Glutamatergic neuron (in vitro differentiated cells): ENCODE measurements at regions not wholly inside any gene's neighbourhood (a gene's known extent, or its start where the extent isn't known, plus 50 kb on each side); places are given as distances from the start of the nearest gene placed in this dataset.

ENCODE experiments used
- DNase-seq: peaks from one replicate; pipeline ENCODE4 v3.0.0; 2022
- H3K27ac Mint-ChIP-seq: one replicate; pipeline ENCODE4 v1.8.0; 2020; ENCODE audit warnings: mild to moderate bottlenecking, mixed read lengths, inconsistent platforms; ENCODE audit not compliant: unreplicated experiment
- H3K27me3 Mint-ChIP-seq: one replicate; pipeline ENCODE4 v1.8.0; 2020; ENCODE audit warnings: mild to moderate bottlenecking, moderate library complexity, mixed read lengths, inconsistent platforms; ENCODE audit not compliant: unreplicated experiment
- H3K36me3 Mint-ChIP-seq: one replicate; pipeline ENCODE4 v1.8.0; 2020; ENCODE audit warnings: mild to moderate bottlenecking, mixed read lengths, inconsistent platforms; ENCODE audit not compliant: unreplicated experiment
- H3K4me1 Mint-ChIP-seq: one replicate; pipeline ENCODE4 v1.8.0; 2020; ENCODE audit warnings: mild to moderate bottlenecking, low read depth, mixed read lengths, inconsistent platforms; ENCODE audit not compliant: unreplicated experiment
- H3K4me3 Mint-ChIP-seq: one replicate; pipeline ENCODE4 v1.8.0; 2020; ENCODE audit warnings: mild to moderate bottlenecking, mixed read lengths, inconsistent platforms; ENCODE audit not compliant: unreplicated experiment
- H3K9me3 Mint-ChIP-seq: one replicate; pipeline ENCODE4 v1.8.0; 2020; ENCODE audit warnings: mild to moderate bottlenecking, moderate library complexity, mixed read lengths, inconsistent platforms; ENCODE audit not compliant: unreplicated experiment
- CTCF ChIP-seq: fragments of 200-600 bp; sonication (generic); IDR thresholded peaks from one replicate; pipeline ENCODE4 v1.5.0; 2021; ENCODE audit not compliant: partially characterized antibody, unreplicated experiment

DNA sequence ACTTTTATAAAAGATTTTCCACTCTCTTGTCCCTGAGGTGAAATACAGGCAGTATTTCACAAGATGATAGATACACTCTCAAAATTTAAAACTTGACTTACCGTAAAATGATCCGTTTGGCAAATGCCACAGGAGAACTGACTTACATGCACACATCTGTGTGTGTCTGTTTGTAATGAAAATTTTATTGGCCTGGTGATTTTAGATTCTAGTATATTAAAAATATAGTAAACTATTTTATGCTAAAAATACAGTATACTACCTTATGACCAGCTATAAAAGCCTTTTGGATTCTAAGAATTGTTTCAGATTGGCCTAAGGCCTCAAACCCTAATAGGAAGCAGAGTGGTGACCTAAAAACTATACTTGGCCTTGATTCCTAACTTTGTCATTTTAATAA, 362.7 kb downstream of the IPMK start:
- no peak for DNase-seq
- Mint-ChIP-seq H3K9me3 (peaks cover 4% of the 10 kb centered on the region), H3K27ac (peak overlapping the region; percentile 97), H3K36me3 (no peaks in the 10 kb centered on the region), H3K4me3 (no peak overlapping the region), H3K27me3 (peaks cover 5% of the 10 kb centered on the region), H3K4me1 (peaks cover 22% of the 10 kb centered on the region)
- no peak for TF ChIP-seq CTCF

DNA sequence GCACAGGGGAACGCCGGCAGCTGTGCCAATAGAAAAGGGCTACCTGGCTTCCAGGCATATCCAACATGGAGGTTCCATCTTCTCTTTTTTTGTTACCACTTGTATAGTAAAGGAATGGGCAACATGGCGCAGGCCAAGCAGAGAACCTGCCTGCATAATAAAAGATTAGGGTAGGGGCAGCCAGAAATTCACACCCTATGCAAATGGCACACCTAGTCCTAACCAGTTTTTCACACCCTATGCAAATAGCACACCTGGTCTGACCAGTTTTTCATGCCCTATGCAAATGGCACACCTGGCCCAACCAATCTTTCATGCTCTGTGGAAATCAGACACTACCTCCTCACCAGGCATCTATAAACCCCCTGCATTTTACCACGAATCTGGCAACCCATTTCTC, 369.5 kb downstream of the IPMK start:
- Mint-ChIP-seq H3K9me3 (no peaks in the 10 kb centered on the region), H3K4me1 (no peaks in the 10 kb centered on the region), H3K27me3 (no peaks in the 10 kb centered on the region), H3K36me3 (no peaks in the 10 kb centered on the region), H3K27ac (no peak overlapping the region), H3K4me3 (no peak overlapping the region)
- DNase-seq, result no peak
- no peak for TF ChIP-seq CTCF

DNA sequence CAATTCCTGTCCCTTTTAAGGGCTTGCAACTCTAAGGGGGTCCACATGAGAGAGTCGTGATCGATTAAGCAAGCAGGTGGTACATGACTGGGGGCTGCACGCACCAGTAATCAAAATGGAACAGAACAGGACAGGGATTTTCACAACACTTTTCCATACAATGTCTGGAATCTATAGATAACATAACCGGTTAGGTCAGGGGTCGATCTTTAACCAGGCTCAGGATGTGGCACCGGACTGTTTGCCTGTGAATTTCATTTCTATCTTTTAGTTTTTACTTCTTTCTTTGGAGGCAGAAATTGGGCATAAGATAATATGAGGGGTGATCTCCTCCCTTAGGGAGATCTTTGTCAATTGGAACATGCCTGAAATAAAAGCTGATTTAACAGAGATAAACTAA, 370.1 kb downstream of the IPMK start:
- H3K27me3 Mint-ChIP-seq, result no peaks in the 10 kb centered on the region
- no peaks in the 10 kb centered on the region for H3K4me1 Mint-ChIP-seq
- H3K9me3 Mint-ChIP-seq, result no peaks in the 10 kb centered on the region
- no peak overlapping the region for H3K27ac Mint-ChIP-seq
- no peak overlapping the region for H3K4me3 Mint-ChIP-seq
- TF ChIP-seq CTCF, result no peak
- no peak for DNase-seq
- no peaks in the 10 kb centered on the region for H3K36me3 Mint-ChIP-seq

GRCh38 chr10:57894361-57894760, 373.3 kb downstream of the IPMK start:
- TF ChIP-seq CTCF, result no peak

GRCh38 chr10:57891201-57892006, 376.3 kb downstream of the IPMK start:
- no peak overlapping the region for H3K27ac Mint-ChIP-seq
- H3K9me3 Mint-ChIP-seq, result no peaks in the 10 kb centered on the region
- no peaks in the 10 kb centered on the region for H3K4me1 Mint-ChIP-seq
- TF ChIP-seq CTCF, result no peak
- no peaks in the 10 kb centered on the region for H3K27me3 Mint-ChIP-seq
- no peak overlapping the region for H3K4me3 Mint-ChIP-seq
- H3K36me3 Mint-ChIP-seq, result no peaks in the 10 kb centered on the region
- DNase-seq, result no peak

More at GRCh38 chr10:57894361-57894760, 373.3 kb downstream of the IPMK start:
- Mint-ChIP-seq H3K27me3 (no peaks in the 10 kb centered on the region), H3K36me3 (no peaks in the 10 kb centered on the region), H3K27ac (no peak overlapping the region), H3K9me3 (no peaks in the 10 kb centered on the region), H3K4me3 (no peak overlapping the region), H3K4me1 (no peaks in the 10 kb centered on the region)
- no peak for DNase-seq
